GM18909 (cell line): ENCODE measurements at regions not wholly inside any gene's neighbourhood (a gene's known extent, or its start where the extent isn't known, plus 50 kb on each side); places are given as distances from the start of the nearest gene placed in this dataset.
"Not testable (repeated sequence)": the region's sequence is repeated elsewhere in the genome, so short reads cannot be mapped to it uniquely, and the experiment has no call there.

Source experiments
- ATAC-seq: cut with Tn5 transposase; IDR thresholded peaks from one replicate; pipeline ENCODE4 v1.9.1; 2021; ENCODE audit warnings: mild to moderate bottlenecking; ENCODE audit not compliant: unreplicated experiment, poor library complexity

GRCh38 chr13:21228738-21229137, 52.3 kb downstream of the MRPL57 start:
- ATAC-seq, result no peak

DNA sequence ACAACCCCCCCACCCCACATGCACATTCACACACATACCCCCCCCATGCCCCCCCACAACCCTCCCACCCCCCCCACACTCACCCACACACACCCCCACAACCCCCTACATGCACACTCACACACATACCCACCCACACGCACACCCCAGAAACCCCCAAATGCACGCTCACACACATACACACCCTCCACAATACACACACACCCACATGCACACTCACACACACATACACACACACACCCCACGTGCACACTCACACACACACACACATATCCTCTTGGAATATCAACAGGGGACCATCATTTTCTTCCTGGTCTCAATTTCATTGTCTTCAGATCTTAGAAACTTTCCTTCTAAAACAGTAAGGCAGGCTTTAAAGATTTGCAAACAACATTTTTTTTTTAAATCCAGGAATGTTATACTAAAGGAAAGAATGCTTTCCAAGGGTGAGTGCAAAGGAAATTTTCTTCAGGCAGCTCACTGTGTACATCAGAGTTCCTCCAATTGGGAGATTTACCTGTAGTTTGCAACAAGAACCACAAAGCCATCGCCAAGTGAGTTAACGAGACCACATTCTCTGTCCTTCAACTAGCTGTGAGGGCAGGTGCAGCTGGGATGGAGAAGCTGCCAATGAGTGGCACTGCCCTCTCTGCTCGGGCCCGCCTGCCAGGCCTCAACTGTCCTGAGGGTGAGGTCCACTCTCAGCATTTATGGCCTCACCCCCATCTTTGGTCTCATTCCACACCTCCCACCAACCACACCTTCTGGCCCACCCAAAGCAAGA, 53.0 kb downstream of the MRPL57 start:
- no peak for ATAC-seq

DNA sequence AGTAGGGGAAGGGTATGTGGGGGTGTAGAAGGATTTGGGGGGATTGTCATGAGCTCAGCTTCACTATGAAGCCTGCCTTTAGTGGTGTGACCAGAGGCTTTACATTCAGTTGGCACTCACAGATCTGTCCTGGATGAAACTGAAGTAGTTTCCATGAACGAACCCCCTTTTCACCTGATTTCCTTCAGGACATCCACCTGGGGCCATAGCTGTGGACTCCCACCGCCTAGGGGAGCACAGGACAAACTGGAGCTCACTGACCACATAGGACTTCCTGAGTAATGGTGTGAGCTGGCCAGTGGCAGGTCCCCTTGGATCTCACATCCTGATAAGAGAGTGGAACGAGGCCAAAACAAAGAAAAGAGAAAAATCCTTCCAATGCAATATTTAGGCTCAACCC, 54.1 kb downstream of the MRPL57 start:
- ATAC-seq, result no peak

DNA sequence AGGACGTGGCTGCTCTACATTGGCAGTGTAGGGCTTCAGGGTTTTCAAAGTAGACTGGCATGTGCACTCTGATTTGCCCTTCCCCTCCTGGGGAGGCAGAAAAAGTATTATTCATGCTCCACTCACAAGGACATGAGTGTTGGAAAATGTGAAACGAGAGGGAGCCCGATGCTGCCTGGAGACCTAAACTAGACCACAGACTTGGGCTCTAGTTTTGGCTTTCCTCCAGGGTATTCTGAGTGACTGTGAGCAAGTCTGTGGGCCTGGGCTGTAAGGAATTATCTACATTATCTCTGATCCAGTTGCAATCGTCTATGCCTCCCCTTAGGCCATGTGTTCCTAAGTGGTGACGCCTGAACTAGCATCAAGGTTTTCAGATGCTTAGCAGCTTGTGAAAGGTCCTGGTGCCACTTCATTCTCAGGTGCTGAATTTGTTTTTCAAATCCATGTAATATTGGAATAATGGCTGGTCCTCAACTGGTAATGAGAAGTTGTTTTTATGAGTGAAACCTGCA, 55.0 kb downstream of the MRPL57 start:
- no peak for ATAC-seq

- ATAC-seq, result no peak
Measured at GRCh38 chr13:21232196-21232595, 55.7 kb downstream of the MRPL57 start.

- no peak for ATAC-seq
Measured at GRCh38 chr13:21232599-21232998, 56.1 kb downstream of the MRPL57 start.

- no peak for ATAC-seq
Measured at GRCh38 chr13:21233086-21233485, 56.6 kb downstream of the MRPL57 start.

DNA sequence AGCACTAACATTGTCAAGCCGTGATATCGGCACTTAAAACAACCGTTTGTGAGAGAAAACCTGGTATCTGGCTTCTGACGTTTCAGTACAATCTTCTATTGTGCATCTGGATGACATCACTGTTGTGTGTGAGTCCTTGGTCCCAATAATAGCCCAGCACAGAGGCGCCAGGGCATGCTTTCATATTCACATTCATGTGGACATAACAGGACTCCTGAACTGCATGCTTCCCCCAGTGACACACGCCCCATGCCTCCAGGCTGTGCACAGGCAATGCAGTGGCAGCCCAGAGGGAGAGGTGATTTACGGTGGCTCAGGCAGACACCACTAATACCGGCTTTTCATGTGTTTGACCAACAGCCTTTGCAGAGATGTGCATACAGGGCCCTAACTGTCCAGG, 58.1 kb downstream of the MRPL57 start:
- no peak for ATAC-seq

GRCh38 chr13:21235174-21235573, 58.7 kb downstream of the MRPL57 start:
- no peak for ATAC-seq

DNA sequence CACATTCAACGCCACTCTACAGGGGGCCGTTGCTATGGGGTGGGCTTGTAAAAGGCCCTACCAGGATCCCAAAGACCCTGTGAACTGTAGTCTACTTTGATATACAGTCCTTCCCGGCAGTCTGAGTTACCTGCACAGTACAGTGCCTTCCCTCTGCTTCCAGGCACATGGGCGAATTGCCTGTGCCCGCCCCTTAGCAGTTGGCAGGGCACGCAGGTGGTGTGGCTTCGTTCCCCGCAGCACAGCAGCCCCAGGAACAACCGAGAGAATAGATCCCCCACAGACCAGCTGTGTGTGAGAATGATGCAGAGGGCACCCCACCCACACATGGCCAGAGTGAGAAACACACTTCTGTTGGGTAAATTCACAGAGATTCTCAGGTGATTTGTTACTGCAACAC, 60.6 kb downstream of the MRPL57 start:
- ATAC-seq, result no peak

DNA sequence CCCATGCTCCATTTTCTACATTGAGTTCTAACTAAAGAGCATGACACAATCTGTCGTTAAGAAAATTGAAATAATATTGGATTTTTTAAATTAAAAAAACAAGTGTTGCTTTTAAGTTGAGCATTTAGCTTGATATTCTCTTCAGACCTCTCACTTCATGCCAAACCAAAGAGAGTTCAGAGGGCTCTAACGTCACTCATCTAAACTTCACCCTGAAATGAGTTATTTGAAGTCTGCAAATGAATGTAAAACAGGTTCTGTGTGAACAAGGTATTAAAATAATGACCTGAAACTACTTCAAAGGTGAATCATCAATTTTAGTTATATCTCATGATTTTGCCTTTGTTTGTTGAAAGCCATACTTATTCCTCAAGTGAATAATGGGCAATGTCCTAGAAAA, 61.8 kb downstream of the MRPL57 start:
- no peak for ATAC-seq

GRCh38 chr13:21240586-21240985, 64.1 kb downstream of the MRPL57 start:
- no peak for ATAC-seq

GRCh38 chr13:21242236-21242635, 65.8 kb downstream of the MRPL57 start:
- ATAC-seq, result no peak

GRCh38 chr13:21243045-21243897, 66.8 kb downstream of the MRPL57 start:
- no peak for ATAC-seq

DNA sequence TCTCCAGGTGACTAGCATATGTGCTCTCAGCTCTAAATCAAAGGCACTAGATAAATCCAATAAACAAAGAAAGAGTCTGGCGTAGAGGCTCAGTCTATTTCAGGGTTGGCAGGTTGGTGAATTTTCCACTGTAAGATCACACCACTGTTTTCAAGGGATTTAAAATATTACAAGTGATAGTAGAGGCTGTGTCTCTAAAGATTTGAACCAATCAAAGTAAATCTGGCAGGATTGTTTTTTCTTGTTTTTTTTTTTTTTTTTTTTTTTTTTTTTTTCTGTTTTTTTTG, 67.4 kb downstream of the MRPL57 start:
- ATAC-seq, result not testable (repeated sequence)

GRCh38 chr13:21246761-21247452, 70.4 kb downstream of the MRPL57 start:
- ATAC-seq, result no peak

DNA sequence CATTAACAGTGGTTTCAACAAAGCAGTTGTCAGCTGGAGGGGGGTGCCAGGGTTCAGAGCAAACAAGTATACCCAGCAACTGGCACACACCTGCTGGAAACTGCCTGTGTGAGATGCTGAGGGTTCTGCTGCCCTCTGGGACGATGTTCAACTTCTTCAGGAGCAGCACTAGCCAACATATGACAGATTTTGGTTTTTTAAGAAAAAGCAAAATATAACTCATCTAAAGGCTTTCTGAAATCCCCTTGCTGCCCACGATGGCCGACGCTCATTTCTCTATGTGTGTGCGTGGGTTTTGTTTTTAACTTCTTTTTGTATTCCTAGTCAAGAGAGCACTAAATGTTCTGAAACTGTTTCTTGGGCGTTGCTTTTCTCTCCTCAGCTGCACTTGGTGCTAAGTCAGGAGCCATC, 79.9 kb downstream of the MRPL57 start:
- ATAC-seq, result no peak

GRCh38 chr13:21256891-21257290, 80.4 kb downstream of the MRPL57 start:
- ATAC-seq, result no peak

- ATAC-seq, result no peak
Measured at GRCh38 chr13:21259571-21260455, 83.4 kb downstream of the MRPL57 start.
